ENCODE measurements at regions not wholly inside any gene's neighbourhood (a gene's known extent, or its start where the extent isn't known, plus 50 kb on each side); places are given as distances from the start of the nearest gene placed in this dataset.

DNA sequence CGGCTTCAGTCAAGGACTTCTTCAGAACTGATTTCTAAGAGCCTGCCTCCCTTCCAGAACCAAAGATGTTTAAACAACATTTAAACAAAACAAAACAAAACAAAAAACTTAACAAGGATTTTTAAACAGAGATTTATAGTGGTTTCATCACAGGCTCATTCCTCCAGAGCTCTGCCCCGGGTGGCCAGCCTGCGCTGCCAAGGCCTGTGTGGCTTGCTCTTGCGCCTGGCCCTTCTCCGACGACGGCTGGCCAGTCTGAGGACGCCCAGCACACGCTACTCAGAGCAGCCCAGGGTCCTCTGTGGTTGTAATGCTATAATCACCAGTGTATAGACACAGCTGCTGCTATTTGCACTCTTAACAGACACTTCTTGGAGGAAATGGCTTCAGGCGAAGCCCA lies 307.2 kb upstream of the MYOCD start:
- no peak for TF ChIP-seq ARNT (IDR thresholded peaks at IDR 0.05)
- TF ChIP-seq HDGF (IDR thresholded peaks at IDR 0.05; ENCODE audit: borderline replicate concordance), result no peak
- no peak for TF ChIP-seq FOXM1 (IDR thresholded peaks at IDR 0.05; ENCODE audit: borderline replicate concordance)
- no peak for TF ChIP-seq SP1 (IDR thresholded peaks at IDR 0.05)
- no peak for TF ChIP-seq NFRKB (IDR thresholded peaks at IDR 0.05)
- CTCF ChIA-PET, result interaction anchor here (1.7 kb wide), 1 partner anchor 16 kb away, joined by 4 read pairs; no protein-coding TSS in a partner anchor
- DNase-seq (ENCODE audit: extremely low spot score), result no peak
- POLR2A ChIA-PET, result no interaction called here

- ChIA-PET POLR2A (no interaction called here), CTCF (no interaction called here)
- DNase-seq (ENCODE audit: extremely low spot score), result no peak
- TF ChIP-seq BHLHE40 (IDR thresholded peaks at IDR 0.05; ENCODE audit: borderline replicate concordance), result no peak
- TF ChIP-seq ELF4 (IDR thresholded peaks at IDR 0.05), result no peak
- TF ChIP-seq FOXA1 (IDR thresholded peaks at IDR 0.05), result no peak
Observed at GRCh38 chr17:12362853-12363455, 302.7 kb upstream of the MYOCD start.

GRCh38 chr17:12365805-12366204 lies 299.9 kb upstream of the MYOCD start:
- no peak for DNase-seq (ENCODE audit: extremely low spot score)
- ChIA-PET CTCF (no interaction called here), POLR2A (no interaction called here)
- TF ChIP-seq ZNF384 (IDR thresholded peaks at IDR 0.05), result no peak
- no peak for TF ChIP-seq SP1 (IDR thresholded peaks at IDR 0.05)
- no peak for TF ChIP-seq ELF4 (IDR thresholded peaks at IDR 0.05)
- TF ChIP-seq LEF1 (IDR thresholded peaks at IDR 0.05; ENCODE audit: borderline replicate concordance), result no peak
- TF ChIP-seq L3MBTL2 (conservative IDR thresholded peaks at IDR 0.05), result no peak
- TF ChIP-seq, protein P1, sequence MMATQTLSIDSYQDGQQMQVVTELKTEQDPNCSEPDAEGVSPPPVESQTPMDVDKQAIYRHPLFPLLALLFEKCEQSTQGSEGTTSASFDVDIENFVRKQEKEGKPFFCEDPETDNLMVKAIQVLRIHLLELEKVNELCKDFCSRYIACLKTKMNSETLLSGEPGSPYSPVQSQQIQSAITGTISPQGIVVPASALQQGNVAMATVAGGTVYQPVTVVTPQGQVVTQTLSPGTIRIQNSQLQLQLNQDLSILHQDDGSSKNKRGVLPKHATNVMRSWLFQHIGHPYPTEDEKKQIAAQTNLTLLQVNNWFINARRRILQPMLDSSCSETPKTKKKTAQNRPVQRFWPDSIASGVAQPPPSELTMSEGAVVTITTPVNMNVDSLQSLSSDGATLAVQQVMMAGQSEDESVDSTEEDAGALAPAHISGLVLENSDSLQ (IDR thresholded peaks at IDR 0.05), result no peak
- no peak for TF ChIP-seq ARNT (IDR thresholded peaks at IDR 0.05)
- TF ChIP-seq HDGF (IDR thresholded peaks at IDR 0.05; ENCODE audit: borderline replicate concordance), result no peak
- TF ChIP-seq TARDBP (IDR thresholded peaks at IDR 0.05), result no peak
- no peak for TF ChIP-seq CTBP1 (IDR thresholded peaks at IDR 0.05; ENCODE audit: borderline replicate concordance)
- no peak for TF ChIP-seq BHLHE40 (IDR thresholded peaks at IDR 0.05; ENCODE audit: borderline replicate concordance)
- no peak for TF ChIP-seq NFRKB (IDR thresholded peaks at IDR 0.05)
- no peak for TF ChIP-seq FOXA1 (IDR thresholded peaks at IDR 0.05)
- no peak for TF ChIP-seq SUZ12 (IDR thresholded peaks at IDR 0.05)
- TF ChIP-seq FOXK2 (IDR thresholded peaks at IDR 0.05), result no peak
- TF ChIP-seq FOXM1 (IDR thresholded peaks at IDR 0.05; ENCODE audit: borderline replicate concordance), result no peak

DNA sequence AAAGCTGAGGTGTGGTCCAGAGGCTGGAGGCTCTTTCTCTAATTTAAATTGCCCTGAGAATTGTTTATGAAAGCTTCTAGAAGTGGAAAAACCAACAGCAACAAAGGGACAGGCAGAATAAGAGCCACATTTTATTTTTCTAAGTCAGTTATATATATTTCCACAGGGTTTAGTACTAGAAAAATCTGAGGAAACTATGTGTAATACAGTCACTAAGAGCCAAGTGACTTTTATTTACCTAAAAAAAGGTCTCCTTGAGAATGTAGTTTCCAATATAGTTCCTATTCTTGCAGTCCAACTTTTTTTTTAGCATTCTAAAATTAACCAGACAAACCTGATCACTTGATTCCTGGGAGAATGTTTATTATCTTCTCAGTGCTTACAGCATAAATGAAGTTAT lies 296.6 kb upstream of the MYOCD start:
- no peak for TF ChIP-seq FOXM1 (IDR thresholded peaks at IDR 0.05; ENCODE audit: borderline replicate concordance)
- no peak for TF ChIP-seq SP1 (IDR thresholded peaks at IDR 0.05)
- TF ChIP-seq L3MBTL2 (conservative IDR thresholded peaks at IDR 0.05), result no peak
- no peak for TF ChIP-seq FOXK2 (IDR thresholded peaks at IDR 0.05)
- TF ChIP-seq HDGF (IDR thresholded peaks at IDR 0.05; ENCODE audit: borderline replicate concordance), result no peak
- TF ChIP-seq ZNF384 (IDR thresholded peaks at IDR 0.05), result no peak
- no peak for TF ChIP-seq SUZ12 (IDR thresholded peaks at IDR 0.05)
- no peak for DNase-seq (ENCODE audit: extremely low spot score)
- CTCF ChIA-PET, result no interaction called here
- POLR2A ChIA-PET, result no interaction called here

- no peak for TF ChIP-seq SP1 (IDR thresholded peaks at IDR 0.05)
- TF ChIP-seq HDGF (IDR thresholded peaks at IDR 0.05; ENCODE audit: borderline replicate concordance), result no peak
- no peak for TF ChIP-seq NFRKB (IDR thresholded peaks at IDR 0.05)
- no peak for TF ChIP-seq FOXM1 (IDR thresholded peaks at IDR 0.05; ENCODE audit: borderline replicate concordance)
- TF ChIP-seq ELF4 (IDR thresholded peaks at IDR 0.05), result no peak
- TF ChIP-seq L3MBTL2 (conservative IDR thresholded peaks at IDR 0.05), result no peak
- ChIA-PET POLR2A (no interaction called here), CTCF (no interaction called here)
- no peak for DNase-seq (ENCODE audit: extremely low spot score)
Observed at GRCh38 chr17:12376276-12376675, 289.4 kb upstream of the MYOCD start.

GRCh38 chr17:12386225-12386624 lies 279.5 kb upstream of the MYOCD start:
- TF ChIP-seq CTBP1 (IDR thresholded peaks at IDR 0.05; ENCODE audit: borderline replicate concordance) (no peak), FOXA1 (IDR thresholded peaks at IDR 0.05) (no peak), SP1 (IDR thresholded peaks at IDR 0.05) (no peak), FOXM1 (IDR thresholded peaks at IDR 0.05; ENCODE audit: borderline replicate concordance) (no peak), ZNF384 (IDR thresholded peaks at IDR 0.05) (no peak), FOXK2 (IDR thresholded peaks at IDR 0.05) (no peak), ARNT (IDR thresholded peaks at IDR 0.05) (no peak), NFRKB (IDR thresholded peaks at IDR 0.05) (no peak), HDGF (IDR thresholded peaks at IDR 0.05; ENCODE audit: borderline replicate concordance) (no peak), ELF4 (IDR thresholded peaks at IDR 0.05) (no peak), TARDBP (IDR thresholded peaks at IDR 0.05) (no peak), BHLHE40 (IDR thresholded peaks at IDR 0.05; ENCODE audit: borderline replicate concordance) (no peak)
- TF ChIP-seq, protein P1 (IDR thresholded peaks at IDR 0.05), result no peak
- ChIA-PET CTCF (no interaction called here), POLR2A (no interaction called here)
- DNase-seq (ENCODE audit: extremely low spot score), result no peak

GRCh38 chr17:12388226-12388625 lies 277.5 kb upstream of the MYOCD start:
- no peak for DNase-seq (ENCODE audit: extremely low spot score)
- CTCF ChIA-PET, result no interaction called here
- no peak for TF ChIP-seq HDGF (IDR thresholded peaks at IDR 0.05; ENCODE audit: borderline replicate concordance)
- no peak for TF ChIP-seq FOXA1 (IDR thresholded peaks at IDR 0.05)
- TF ChIP-seq SP1 (IDR thresholded peaks at IDR 0.05), result no peak
- TF ChIP-seq ELF4 (IDR thresholded peaks at IDR 0.05), result no peak
- TF ChIP-seq FOXK2 (IDR thresholded peaks at IDR 0.05), result no peak
- TF ChIP-seq SUZ12 (IDR thresholded peaks at IDR 0.05), result no peak
- no peak for TF ChIP-seq BHLHE40 (IDR thresholded peaks at IDR 0.05; ENCODE audit: borderline replicate concordance)
- no peak for TF ChIP-seq FOXM1 (IDR thresholded peaks at IDR 0.05; ENCODE audit: borderline replicate concordance)
- TF ChIP-seq L3MBTL2 (conservative IDR thresholded peaks at IDR 0.05), result no peak
- TF ChIP-seq CTBP1 (IDR thresholded peaks at IDR 0.05; ENCODE audit: borderline replicate concordance), result no peak
- TF ChIP-seq ARNT (IDR thresholded peaks at IDR 0.05), result no peak
- no peak for TF ChIP-seq LEF1 (IDR thresholded peaks at IDR 0.05; ENCODE audit: borderline replicate concordance)
- no peak for TF ChIP-seq ZNF384 (IDR thresholded peaks at IDR 0.05)
- POLR2A ChIA-PET, result no interaction called here
